Esophagus muscularis mucosa (tissue), 4 donors: ENCODE measurements at regions not wholly inside any gene's neighbourhood (a gene's known extent, or its start where the extent isn't known, plus 50 kb on each side); places are given as distances from the start of the nearest gene placed in this dataset.
A peak's percentile ranks its signal among the peaks of the same experiment; 100 is the strongest.

ENCODE experiments used
- DNase-seq: peaks from one replicate; pipeline ENCODE4 v3.0.0-alpha.2; 2017; ENCODE audit errors: extremely low spot score
- H3K27ac ChIP-seq, 4 donors: fragments of 200-600 bp; sonication (generic); replicated peaks in 1 of 4; 1 replicate in 3 of 4; 2 replicates in 1 of 4; pipeline ENCODE4 v1.5.1; 2016 to 2019; ENCODE audit warnings: mild to moderate bottlenecking in 1 of 4
- H3K27me3 ChIP-seq, 4 donors: fragments of 200-600 bp; sonication (generic); one replicate each; pipeline versions ENCODE4 v1.5.1 to v1.6.0; 2016 to 2019
- H3K36me3 ChIP-seq, 4 donors: fragments of 200-600 bp; sonication (generic); one replicate each; pipeline ENCODE4 v1.5.1; 2016 to 2019
- H3K4me1 ChIP-seq, 4 donors: fragments of 200-600 bp; sonication (generic); one replicate each; pipeline ENCODE4 v1.5.1; 2016 to 2019
- H3K4me3 ChIP-seq, 4 donors: fragments of 200-600 bp; sonication (generic); 1 replicate in 2 of 4; 2 replicates in 2 of 4; pipeline ENCODE4 v1.5.1; 2016 to 2019; ENCODE audit warnings: mild to moderate bottlenecking in 4 of 4, moderate library complexity in 1 of 4
- H3K9me3 ChIP-seq, 4 donors: fragments of 200-600 bp; sonication (generic); 1 replicate in 3 of 4; 2 replicates in 1 of 4; pipeline ENCODE4 v1.5.1; 2016 to 2019
- EP300 ChIP-seq: sonication (generic); formaldehyde crosslinking; IDR thresholded peaks from one replicate; pipeline ENCODE4 v1.6.1; 2017; ENCODE audit warnings: antibody characterized with exemption
- POLR2A ChIP-seq: fragments of 450-650 bp; IDR thresholded peaks from one replicate; pipeline ENCODE4 v1.6.1; 2017; ENCODE audit warnings: antibody characterized with exemption, moderate library complexity, mild to moderate bottlenecking, low read depth
- POLR2AphosphoS5 ChIP-seq, 2 donors: sonication (generic); formaldehyde crosslinking; IDR thresholded peaks; one replicate each; pipeline ENCODE4 v1.6.1; 2017; ENCODE audit warnings: antibody characterized with exemption in 2 of 2
- WGBS: methylation state at CpG from one replicate; pipeline ENCODE4 v1.1.5; 2018; 5-methylcytosine and 5-hydroxymethylcytosine counted together
- intact Hi-C: fragments of 100-400 bp; cut with DNase I; formaldehyde crosslinking; loops from one replicate; pipeline ENCODE4 v1.15.1; 2023
- TF ChIP-seq, protein P1 (sequence below), 3 experiments: fragments of 200-600 bp in 2 of 3; fragments of 450-650 bp in 1 of 3; sonication (generic) in 2 of 3; IDR thresholded peaks; one replicate each; pipeline ENCODE4 v1.5.1; 2017 to 2019; ENCODE audit warnings: antibody characterized with exemption in 3 of 3, mild to moderate bottlenecking in 2 of 3, moderate library complexity in 1 of 3

- Histone ChIP-seq H3K4me1 (no peaks in the 10 kb centered on the region), H3K27ac (no peak overlapping the region), H3K27me3 (no peaks in the 10 kb centered on the region), H3K36me3 (no peaks in the 10 kb centered on the region), H3K9me3 (no peaks in the 10 kb centered on the region), H3K4me3 (no peak overlapping the region)
- WGBS = 86% methylated on average over 5 of the region's 5 CpGs
- intact Hi-C loops = no loop called here
- DNase-seq = peak; percentile 57
- TF ChIP-seq POLR2A (no peak), POLR2AphosphoS5 (IDR thresholded peaks at IDR 0.05) (no peak), EP300 (no peak)
- TF ChIP-seq, protein P1, sequence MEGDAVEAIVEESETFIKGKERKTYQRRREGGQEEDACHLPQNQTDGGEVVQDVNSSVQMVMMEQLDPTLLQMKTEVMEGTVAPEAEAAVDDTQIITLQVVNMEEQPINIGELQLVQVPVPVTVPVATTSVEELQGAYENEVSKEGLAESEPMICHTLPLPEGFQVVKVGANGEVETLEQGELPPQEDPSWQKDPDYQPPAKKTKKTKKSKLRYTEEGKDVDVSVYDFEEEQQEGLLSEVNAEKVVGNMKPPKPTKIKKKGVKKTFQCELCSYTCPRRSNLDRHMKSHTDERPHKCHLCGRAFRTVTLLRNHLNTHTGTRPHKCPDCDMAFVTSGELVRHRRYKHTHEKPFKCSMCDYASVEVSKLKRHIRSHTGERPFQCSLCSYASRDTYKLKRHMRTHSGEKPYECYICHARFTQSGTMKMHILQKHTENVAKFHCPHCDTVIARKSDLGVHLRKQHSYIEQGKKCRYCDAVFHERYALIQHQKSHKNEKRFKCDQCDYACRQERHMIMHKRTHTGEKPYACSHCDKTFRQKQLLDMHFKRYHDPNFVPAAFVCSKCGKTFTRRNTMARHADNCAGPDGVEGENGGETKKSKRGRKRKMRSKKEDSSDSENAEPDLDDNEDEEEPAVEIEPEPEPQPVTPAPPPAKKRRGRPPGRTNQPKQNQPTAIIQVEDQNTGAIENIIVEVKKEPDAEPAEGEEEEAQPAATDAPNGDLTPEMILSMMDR (IDR thresholded peaks at IDR 0.05) = no peak
Observed at GRCh38 chr10:30229536-30229935, 119.5 kb downstream of the MTPAP start.

DNA sequence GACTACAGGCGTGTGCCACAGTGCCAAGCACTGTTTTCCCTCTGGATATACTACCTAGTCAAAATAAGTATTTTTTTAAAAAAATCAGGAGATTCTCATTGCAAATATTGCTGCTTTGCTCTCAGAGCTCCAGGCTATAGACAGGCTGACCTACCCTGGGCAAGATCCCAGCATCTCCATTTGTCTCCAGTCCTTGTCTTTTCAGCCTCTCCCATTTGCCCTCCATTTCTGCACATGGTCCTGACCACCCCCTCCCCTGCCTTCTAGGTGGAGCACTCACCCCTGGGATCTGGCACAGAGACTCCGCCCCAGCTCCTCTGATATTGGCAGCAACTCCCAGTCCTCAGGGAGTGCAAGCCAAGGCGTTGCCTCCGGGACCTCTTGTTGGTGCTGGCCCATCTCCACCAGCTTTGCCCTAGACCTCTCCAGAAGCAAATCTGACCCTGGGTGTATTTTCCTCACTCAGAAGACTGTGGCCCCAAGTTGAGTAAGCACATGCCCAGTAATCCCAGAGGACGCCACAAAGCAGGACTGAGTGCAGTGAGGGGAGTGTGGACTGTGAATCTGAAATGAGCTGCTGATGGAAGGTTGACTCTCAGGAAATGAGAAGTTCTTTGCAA is 120.6 kb downstream of the MTPAP start:
- no peak overlapping the region for H3K4me3 ChIP-seq
- no peaks in the 10 kb centered on the region for H3K4me1 ChIP-seq
- H3K27ac ChIP-seq = no peak overlapping the region
- WGBS = 82% methylated on average over 5 of the region's 5 CpGs
- no peak for TF ChIP-seq EP300
- TF ChIP-seq POLR2A = no peak
- no peak for TF ChIP-seq POLR2AphosphoS5 (IDR thresholded peaks at IDR 0.05)
- TF ChIP-seq, protein P1 (IDR thresholded peaks at IDR 0.05) = no peak
- intact Hi-C loops = no loop called here
- H3K9me3 ChIP-seq = no peaks in the 10 kb centered on the region
- H3K27me3 ChIP-seq = no peaks in the 10 kb centered on the region
- H3K36me3 ChIP-seq = no peaks in the 10 kb centered on the region
- peak; percentile 86 for DNase-seq

GRCh38 chr10:30227481-30227880 is 121.6 kb downstream of the MTPAP start:
- TF ChIP-seq, protein P1 (IDR thresholded peaks at IDR 0.05) = no peak
- TF ChIP-seq POLR2AphosphoS5 (IDR thresholded peaks at IDR 0.05) (no peak), POLR2A (no peak), EP300 (no peak)
- Histone ChIP-seq H3K27ac (no peak overlapping the region), H3K36me3 (no peaks in the 10 kb centered on the region), H3K27me3 (no peaks in the 10 kb centered on the region), H3K4me1 (no peaks in the 10 kb centered on the region), H3K9me3 (no peaks in the 10 kb centered on the region), H3K4me3 (no peak overlapping the region)
- peak; percentile 37 for DNase-seq
- intact Hi-C loops = no loop called here
- WGBS = 69% methylated on average over 6 of the region's 6 CpGs

DNA sequence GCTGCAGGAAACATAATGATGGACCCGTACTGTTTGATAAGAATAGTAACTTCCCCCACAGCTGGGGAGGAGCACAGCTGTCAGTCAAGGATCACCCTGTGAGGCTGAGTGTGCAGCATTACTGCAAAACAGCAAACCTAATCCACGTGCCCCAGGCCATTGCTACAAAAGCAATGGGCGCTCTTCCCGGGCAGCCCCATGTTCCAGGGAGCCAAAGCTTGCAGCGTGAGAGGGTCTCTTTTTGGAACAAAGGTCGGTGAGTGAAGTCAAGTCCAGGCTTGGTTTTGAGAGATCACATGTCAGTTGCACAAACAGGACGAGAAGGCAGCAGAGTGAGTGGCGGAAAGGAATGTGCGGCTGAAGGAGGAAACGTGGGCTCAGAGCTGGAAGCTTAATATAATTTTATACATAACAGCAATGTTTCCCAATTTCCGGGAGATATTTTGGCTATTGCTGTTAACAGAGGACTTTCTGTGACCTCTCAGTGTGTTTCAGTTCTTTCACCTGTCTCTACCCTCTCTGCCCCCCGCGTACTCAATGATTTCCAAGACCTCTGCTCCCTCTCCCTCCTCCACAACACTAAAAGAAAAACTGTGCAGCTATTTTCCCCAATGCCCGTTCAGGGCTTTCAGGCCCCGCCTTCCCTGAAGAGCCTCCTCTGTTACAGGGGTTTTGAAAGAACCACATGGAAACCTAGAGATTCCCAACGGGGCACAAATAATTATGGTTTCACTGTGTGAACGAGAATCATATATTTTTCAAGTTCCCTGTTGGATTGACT is 128.9 kb downstream of the MTPAP start:
- H3K4me3 ChIP-seq = no peak overlapping the region

More for the DNA sequence above, 128.9 kb downstream of the MTPAP start:
- H3K27ac ChIP-seq = no peak overlapping the region
- no peaks in the 10 kb centered on the region for H3K27me3 ChIP-seq
- H3K4me1 ChIP-seq = peaks cover 3 to 16% (median 7%) of the 10 kb centered on the region in 4 donors
- intact Hi-C loops = no loop called here
- TF ChIP-seq, protein P1 (IDR thresholded peaks at IDR 0.05) = no peak
- TF ChIP-seq EP300 (no peak), POLR2AphosphoS5 (IDR thresholded peaks at IDR 0.05) (no peak), POLR2A (no peak)
- WGBS = 51% methylated on average over 16 of the region's 17 CpGs
- H3K9me3 ChIP-seq = no peaks in the 10 kb centered on the region
- H3K36me3 ChIP-seq = no peaks in the 10 kb centered on the region
- DNase-seq = peak; percentile 86
